ENCODE measurements at regions not wholly inside any gene's neighbourhood (a gene's known extent, or its start where the extent isn't known, plus 50 kb on each side); places are given as distances from the start of the nearest gene placed in this dataset.
"Not testable (repeated sequence)": the region's sequence is repeated elsewhere in the genome, so short reads cannot be mapped to it uniquely, and the experiment has no call there.

DNA sequence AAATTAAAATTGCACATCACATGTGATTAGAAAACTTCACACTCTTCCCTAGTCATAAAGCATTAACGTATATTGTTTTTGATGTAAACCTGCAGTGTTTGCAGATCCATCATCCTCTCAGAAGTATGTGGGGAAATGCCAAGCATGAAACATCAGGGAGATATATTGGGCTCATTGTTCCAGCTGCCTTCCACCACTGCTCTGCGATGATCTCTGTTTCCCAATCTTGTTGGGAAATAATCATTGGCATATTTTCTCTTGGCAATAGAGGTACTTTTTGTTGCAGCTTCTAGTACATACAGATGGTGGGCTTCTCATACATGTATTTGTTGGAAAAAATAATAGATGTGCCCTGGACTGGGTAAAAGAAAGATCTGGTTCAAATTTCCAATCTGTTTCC lies 466.3 kb upstream of the HS3ST1 start:
- no peak for DNase-seq

GRCh38 chr4:11894221-11894620 lies 465.5 kb upstream of the HS3ST1 start:
- DNase-seq: no peak

DNA sequence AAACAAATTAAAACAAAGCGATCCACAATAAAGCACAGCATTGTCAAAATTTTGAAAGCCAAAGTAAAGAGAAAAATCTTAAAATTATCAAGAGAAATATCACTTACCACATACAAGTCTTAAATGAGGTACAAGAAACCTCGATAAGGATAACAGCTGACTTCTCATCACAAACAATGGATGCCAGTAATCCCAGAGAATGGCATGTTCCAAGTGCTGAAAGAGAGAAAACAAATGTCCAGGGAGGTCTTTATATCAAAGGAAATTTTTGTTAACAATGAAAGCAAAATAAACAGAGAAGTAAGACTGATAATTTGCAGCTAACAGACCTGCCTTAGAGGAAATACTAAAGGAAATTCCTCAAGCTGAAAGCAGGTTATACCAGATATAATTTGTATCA lies 460.4 kb upstream of the HS3ST1 start:
- no peak for DNase-seq

- no peak for DNase-seq
These were observed 453.3 kb upstream of the HS3ST1 start for GRCh38 chr4:11881947-11882346.

- DNase-seq: no peak
These were observed 452.7 kb upstream of the HS3ST1 start for GRCh38 chr4:11881364-11881763.

- no peak for DNase-seq
These were observed 449.5 kb upstream of the HS3ST1 start for GRCh38 chr4:11878241-11878640.

GRCh38 chr4:11876104-11876503 lies 447.4 kb upstream of the HS3ST1 start:
- DNase-seq: no peak

GRCh38 chr4:11869191-11869870 lies 440.6 kb upstream of the HS3ST1 start:
- no peak for DNase-seq

GRCh38 chr4:11866391-11866790 lies 437.7 kb upstream of the HS3ST1 start:
- DNase-seq: no peak

DNA sequence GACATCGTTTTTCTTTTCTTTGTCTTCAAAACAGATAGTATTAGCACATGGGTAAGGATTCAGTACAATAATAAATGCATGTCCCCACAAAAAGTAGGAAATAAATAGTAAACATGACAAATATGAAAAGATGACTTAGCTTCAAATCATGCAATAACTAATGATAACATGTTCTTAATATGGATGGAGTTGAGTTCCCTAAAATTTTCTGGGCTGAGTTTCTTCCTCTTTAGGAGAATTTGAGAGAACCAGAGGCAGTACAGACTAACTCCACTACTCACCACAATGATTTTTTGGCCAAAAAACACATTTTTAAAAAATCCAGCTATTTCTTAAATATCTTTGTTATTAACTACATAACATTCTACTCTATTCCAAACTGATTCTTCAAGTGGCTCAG lies 432.3 kb upstream of the HS3ST1 start:
- no peak for DNase-seq

DNA sequence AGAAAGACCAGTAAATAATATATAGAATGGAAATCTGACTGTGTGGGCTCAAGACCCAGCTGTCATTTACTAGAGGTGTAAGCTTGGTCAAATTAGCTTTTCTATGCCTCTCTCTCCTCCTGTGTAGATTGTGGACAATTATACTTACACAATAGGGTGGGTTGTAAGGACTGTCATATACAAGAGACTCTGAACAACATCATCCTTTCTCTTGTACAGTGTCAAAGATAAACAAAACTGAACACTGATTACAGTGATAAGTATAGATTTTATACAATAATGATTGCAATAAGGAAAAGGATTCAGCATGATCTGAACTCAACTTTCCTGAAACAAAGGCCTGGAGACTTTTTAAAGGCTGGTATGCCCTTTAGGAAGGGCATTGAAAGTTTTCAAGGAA lies 429.2 kb upstream of the HS3ST1 start:
- DNase-seq: no peak

- DNase-seq: no peak
These were observed 418.5 kb upstream of the HS3ST1 start for GRCh38 chr4:11847167-11847566.

GRCh38 chr4:11843927-11844326 lies 415.2 kb upstream of the HS3ST1 start:
- no peak for DNase-seq

- no peak for DNase-seq
These were observed 414.6 kb upstream of the HS3ST1 start for GRCh38 chr4:11843340-11843739.

DNA sequence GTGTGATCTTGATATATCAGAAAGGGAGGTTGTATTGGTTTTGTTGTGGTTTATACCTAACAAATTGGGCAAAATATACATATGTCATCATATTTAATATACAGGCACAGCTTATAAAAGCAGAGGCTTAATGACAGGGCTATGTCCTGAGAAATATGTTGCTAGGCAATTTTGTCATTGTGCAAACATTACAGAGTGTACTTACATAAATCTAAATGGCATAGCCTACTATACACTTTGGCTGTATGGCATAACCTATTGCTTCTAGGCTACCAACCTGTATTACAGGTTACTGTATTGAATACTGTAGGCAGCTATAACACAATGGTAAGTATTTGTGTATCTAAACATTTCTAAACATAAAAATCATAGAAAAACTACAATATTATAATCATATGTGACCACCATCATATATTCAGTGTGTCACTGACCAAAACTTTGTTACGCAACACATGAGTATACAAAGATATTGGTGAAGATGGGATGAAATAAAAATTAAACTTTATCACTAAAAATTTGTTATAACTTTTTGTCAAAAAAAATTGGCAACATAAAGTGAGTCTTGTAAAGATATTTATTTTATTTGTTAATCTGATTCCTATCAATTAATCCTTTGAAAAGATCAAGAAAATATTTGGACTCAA lies 414.0 kb upstream of the HS3ST1 start:
- no peak for DNase-seq

GRCh38 chr4:11839889-11840288 lies 411.2 kb upstream of the HS3ST1 start:
- DNase-seq: no peak

GRCh38 chr4:11831739-11832138 lies 403.0 kb upstream of the HS3ST1 start:
- no peak for DNase-seq

DNA sequence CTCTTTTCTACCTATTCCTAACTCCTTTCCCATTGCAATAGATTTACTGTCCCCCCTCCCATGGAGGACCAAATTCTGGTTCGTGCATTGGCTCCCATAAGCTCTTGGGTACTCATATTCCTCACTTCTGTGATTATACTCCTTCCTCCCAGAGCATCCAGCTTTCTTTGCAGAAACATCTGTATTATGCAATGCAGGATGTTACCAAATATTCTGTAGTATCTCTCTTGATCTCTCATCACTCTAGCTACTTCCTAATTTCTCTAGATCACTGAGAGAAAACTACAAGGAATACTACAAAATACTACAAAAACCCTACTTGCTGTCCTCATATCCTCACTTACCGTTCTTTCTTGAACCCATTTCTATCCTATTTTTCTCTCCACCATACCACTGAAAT lies 395.9 kb upstream of the HS3ST1 start:
- no peak for DNase-seq

DNA sequence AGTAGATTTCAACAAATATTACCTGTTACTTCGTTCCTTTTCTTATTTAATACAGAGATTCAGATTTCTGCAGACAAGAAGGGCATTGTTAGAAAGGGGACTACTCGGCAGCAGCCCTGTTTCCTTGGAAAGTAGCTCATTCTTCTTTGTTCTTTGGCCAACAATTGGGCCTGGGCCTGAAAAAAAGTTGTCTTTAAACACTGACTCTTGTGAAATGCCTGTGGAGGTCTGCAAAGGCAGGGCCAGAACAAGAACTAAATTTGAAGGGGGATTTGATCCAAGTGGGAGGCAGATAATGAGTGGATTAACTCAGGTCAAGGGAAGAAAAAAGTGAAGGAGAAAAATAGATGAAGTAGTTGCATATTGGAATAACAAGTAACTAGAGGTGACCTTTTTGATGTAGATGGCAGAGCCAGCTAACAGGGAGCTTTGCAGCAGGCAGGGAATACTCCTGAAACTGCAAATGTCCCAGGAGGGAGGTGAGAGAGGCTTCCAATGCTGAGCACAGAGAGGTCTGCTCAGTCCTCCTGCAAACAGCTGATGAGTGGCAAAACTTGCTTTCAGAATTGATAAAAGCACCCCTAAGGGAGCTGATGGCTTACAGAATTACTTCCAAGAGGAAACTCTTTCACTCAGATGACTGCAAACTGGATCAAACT lies 393.2 kb upstream of the HS3ST1 start:
- no peak for DNase-seq

DNA sequence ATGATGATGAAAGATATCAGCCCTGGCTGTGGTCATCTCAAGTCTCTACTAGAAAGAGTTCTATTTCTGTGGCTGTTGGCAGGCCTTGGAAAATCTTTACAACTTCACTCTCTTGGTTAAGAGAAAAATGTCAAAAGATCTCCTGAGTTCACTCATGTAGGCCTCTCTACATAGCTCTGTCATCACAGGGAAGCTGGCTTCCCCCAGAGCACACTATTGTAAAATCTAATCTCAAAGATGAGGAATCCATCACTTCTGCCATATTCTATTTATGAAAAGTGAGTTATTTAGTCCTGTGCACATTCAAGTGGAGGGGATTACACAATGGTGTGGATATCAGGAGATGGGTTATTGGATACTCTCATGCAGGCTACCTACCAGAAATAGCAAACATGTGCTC lies 388.4 kb upstream of the HS3ST1 start:
- no peak for DNase-seq

GRCh38 chr4:11814758-11815157 lies 386.1 kb upstream of the HS3ST1 start:
- no peak for DNase-seq

GRCh38 chr4:11813951-11814446 lies 385.3 kb upstream of the HS3ST1 start:
- no peak for DNase-seq

DNA sequence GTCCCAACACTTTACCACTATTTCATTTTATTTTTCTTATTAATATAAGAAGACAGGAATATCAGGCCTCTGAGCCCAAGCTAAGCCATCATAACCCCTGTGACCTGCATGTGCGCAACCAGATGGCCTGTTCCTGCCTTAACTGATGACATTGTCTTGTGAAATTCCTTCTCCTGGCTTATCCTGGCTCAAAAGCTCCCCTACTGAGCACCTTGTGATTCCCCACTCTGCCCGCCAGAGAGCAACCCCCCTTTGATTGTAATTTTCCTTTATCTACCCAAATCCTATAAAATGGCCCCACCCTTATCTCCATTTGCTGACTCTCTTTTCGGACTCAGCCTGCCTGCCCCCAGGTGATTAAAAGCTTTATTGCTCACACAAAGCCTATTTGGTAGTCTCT lies 382.8 kb upstream of the HS3ST1 start:
- DNase-seq: not testable (repeated sequence)

DNA sequence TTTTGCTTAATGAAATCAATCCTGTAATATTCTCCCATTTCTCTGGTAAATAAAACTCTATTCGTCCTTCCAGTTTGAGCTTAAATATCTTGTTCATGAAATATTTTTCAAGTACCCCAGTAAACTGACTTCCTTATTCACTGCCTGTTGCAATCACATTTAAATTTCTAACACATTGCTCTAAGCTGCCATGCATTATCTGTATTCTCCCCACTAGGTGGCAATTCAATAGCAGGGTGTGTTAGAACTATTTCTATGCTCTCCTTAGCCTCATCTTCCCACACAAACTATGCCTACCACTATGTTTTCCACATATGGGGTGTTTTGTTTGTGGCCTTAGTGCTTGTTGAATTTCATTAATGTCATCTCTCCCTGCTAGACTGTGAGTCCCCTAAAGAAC lies 377.1 kb upstream of the HS3ST1 start:
- DNase-seq: no peak

All from activated T-cell treated with anti-CD3 and anti-CD28 coated beads, Interleukin-2, amount 50 U/mL, for 48 hours (primary cell).